HG03457 (cell line): ENCODE measurements at regions not wholly inside any gene's neighbourhood (a gene's known extent, or its start where the extent isn't known, plus 50 kb on each side); places are given as distances from the start of the nearest gene placed in this dataset.

Experiments used
- ATAC-seq: cut with Tn5 transposase; IDR thresholded peaks from one replicate; pipeline ENCODE4 v1.9.1; 2021; ENCODE audit warnings: moderate number of reproducible peaks; ENCODE audit not compliant: unreplicated experiment

GRCh38 chr10:3852147-3852904, 67.3 kb upstream of the KLF6 start:
- peak; percentile 80 for ATAC-seq

GRCh38 chr10:3850999-3851937, 66.3 kb upstream of the KLF6 start:
- peak; percentile 30 for ATAC-seq

- ATAC-seq, result no peak
Observed at GRCh38 chr10:3848775-3849635, 64.0 kb upstream of the KLF6 start.

GRCh38 chr10:3848005-3848774, 63.2 kb upstream of the KLF6 start:
- ATAC-seq, result no peak

DNA sequence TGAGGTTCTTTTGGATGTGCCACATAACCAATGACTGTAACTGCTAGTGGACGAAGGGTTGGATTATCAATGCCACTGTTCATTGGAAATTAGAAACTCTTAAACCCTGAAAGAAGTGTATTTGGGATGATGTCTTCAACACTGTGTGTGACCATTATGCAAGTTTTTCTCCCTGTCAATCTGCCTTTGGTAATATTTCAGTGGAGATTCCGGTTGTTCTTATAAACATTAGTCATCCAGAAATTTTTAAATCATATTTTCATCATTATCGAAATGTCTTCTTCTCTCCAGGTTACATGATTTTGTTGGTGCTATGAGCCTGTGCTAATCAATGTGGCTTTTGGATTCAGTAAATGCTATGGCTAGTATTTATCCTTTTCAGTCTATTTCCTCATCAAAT, 61.7 kb upstream of the KLF6 start:
- ATAC-seq, result no peak

DNA sequence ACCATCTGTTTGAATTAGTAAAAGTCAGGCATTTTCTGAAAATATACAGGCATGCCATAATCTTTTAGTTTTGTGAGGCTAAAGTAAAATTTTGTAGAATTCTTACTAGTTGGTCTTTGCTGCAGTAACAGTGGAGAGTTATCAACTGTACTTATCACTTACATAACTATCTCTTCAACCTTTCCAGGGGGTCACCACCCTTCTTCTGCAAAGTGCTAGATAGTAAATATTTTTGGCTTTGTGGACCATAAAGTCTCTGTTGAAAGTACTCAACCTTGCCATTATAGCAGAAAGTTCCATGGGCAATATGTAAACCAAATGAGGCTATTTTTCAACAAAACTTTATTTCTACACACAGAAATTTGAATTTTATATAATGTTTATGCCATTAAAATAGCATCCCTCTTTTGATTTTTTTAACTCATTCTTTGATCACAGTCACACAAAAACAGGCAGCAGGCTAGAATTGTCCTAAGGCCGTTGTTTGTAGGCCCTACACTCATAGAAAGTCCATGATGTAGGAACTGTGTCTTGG, 59.5 kb upstream of the KLF6 start:
- no peak for ATAC-seq

DNA sequence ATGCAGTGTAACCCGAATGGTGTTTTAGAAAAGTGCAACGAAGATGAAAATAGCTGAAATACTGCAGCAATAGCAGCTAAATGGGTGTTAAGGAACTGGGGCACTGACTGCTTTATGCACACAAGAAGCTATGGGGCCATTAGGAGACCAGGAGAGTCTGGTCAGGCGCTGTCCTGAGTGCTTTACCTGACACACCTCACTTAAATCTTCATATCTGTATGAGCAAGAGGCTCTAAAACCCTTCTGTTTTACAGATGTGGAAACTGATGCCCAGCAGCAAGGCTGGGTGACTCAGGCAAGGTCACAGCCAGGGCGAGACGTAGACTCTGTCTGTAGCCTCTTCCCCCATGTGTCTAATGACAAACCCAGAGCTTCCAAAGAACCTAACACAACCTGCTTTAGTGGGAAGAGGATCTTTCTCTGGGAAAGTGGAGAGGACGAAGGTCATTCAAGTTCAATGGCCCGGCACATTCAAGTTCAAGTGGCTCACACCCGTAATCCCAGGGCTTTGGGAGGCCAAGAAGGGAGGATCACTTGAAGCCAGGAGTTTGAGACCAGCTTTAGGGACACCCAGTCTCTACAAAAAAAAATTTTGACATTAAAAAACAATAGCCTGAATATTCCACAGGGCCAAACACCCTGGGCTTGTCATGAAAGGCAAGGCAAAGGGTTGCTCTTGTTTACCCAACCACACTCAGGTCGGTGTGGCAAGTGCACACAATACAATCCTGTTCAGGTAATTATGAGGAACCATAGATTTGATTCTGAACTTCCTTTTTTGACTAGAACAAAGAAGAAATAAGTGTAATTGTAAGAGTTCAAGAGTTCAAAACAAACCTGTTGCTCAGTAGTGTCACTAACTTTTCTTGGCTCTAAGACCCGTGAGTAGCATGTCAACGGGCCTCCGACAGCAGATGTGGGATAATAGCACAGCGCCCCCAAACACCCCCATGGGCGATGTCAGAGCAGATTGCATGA, 53.7 kb upstream of the KLF6 start:
- ATAC-seq, result no peak

DNA sequence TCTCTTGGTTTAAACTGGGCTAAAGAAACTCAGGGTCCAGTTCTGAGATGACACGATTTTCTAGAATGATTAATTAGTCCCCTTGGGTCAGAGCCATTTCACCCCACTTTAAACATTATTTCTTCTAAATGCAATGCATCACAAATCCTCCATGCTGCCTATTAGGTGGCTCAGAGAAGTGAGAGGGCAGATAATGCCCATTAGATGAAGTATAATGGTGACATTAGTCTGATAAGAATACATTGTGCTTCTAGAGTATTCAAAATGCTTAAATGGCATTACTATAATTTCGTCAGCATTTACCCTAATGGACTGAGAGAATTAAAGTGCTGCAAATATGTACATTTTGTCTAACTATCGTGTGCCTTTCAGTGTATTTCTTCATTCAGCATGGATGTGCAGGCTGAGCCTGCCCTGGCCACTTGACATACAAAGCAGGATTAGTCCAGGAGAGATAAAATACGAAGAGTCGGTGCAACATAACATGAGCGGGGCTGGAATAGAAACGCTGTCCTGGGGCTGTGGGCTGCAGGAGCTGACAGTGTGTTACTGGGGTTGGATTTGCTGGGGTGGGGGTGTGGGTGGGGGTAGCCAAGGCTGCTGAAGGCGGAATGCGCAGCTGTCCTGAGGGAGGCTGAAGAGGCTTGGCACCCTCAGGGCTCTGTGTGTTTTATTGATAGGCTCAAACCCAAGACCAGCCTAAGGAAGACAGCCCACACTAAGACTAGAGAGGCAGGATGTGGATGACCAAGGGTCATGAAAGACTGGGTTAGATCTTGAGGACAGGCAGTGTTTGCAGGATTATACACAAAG, 52.8 kb upstream of the KLF6 start:
- no peak for ATAC-seq

DNA sequence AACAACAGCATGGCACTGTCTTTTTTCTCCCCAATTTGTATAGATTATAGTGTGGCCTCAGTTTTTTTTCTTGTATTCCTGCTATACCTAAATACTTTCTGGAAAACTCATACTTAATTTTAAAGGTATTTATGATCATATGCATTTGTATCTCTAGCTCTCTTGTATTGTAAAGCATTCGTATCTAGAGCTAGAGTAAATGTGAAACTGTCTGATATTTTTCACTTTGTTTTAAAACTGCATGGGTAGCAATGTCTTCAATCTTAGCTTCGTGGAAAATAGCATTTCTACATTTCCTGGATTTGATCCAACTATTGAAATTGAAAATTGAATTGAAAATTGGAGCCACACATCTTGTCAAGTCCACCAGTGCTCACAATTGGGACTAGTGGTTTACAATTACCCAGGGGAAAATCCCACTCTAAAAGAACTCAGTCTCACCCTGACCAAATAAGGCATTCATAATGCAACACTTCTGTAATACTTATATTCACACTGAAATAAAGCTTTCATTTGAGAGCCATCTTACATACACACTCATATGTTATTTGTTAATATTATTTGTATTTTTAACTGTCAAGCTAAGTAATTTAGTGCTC, 51.3 kb upstream of the KLF6 start:
- peak; percentile 73 for ATAC-seq

GRCh38 chr10:3835770-3836169, 50.8 kb upstream of the KLF6 start:
- no peak for ATAC-seq

DNA sequence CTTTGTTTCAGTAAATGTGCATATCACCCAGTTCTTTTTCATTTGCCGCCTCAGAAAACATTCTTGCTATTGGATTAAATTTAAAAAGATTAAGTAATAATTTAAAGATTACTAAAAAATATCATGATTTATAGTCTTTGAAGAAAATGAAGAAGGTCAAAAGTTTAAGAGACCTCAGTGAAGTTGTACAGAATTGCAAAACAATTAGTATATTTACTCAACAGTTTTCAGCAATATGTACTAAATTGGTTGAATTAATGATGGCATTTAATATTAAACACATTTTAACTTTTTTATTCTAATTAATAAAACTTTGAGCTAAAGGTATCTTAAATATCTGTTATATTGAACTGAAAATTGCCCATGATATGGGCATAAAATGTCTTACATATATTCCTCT, 49.9 kb upstream of the KLF6 start:
- ATAC-seq, result no peak
